K562 (cell line): ENCODE measurements at regions not wholly inside any gene's neighbourhood (a gene's known extent, or its start where the extent isn't known, plus 50 kb on each side); places are given as distances from the start of the nearest gene placed in this dataset.

Experiments used
- ATAC-seq: fragments of 200-7000 bp; cut with Tn5 transposase; 3 replicates; pipeline ENCODE4 v1.9.1; 2020; ENCODE audit warnings: moderate library complexity
- BruUV-seq: library from RNA; stranded (reverse); fragments of 400-500 nt; replicated peaks from 2 replicates; lab custom pipeline; 2021; lab: Mats Ljungman, UMichigan
- CTCF ChIA-PET: fragments of 300-600 bp; formaldehyde crosslinking; extraction: SDS; loops from one replicate; lab custom pipeline; 2021; ENCODE audit warnings: low intra/inter-chr PET ratio; lab: Yijun Ruan, JAX
- POLR2A ChIA-PET: fragments of 300-600, 350-650 bp; sonication (Branson Sonifier 250); formaldehyde crosslinking; extraction: SDS; loops from one replicate; lab custom pipeline; 2021; ENCODE audit warnings: antibody characterized with exemption, inconsistent platforms; lab: Yijun Ruan, JAX
- DNase-seq, 4 experiments: peaks; one replicate each; pipeline versions ENCODE4 v3.0.0 to v3.0.0-alpha.2; 2011 to 2018; ENCODE audit warnings: low spot score in 3 of 4, mixed read lengths in 3 of 4; ENCODE audit errors: extremely low read depth in 1 of 4
- FAIRE-seq: peaks from 2 replicates; lab custom pipeline; 2011; peaks lifted over from hg19 to GRCh38; lab: Jason Lieb, UNC
- H2AFZ ChIP-seq: 2 replicates; pipeline ENCODE4 v1.6.0; 2011; ENCODE audit warnings: low read depth, low read length, control low read depth, inconsistent platforms
- H3K27ac ChIP-seq: fragments of 200-600 bp; 3 replicates; pipeline ENCODE4 v1.8.0; 2011; ENCODE audit warnings: low read depth, mild to moderate bottlenecking, control low read depth, inconsistent platforms, low read length, moderate library complexity, mixed read lengths; ENCODE audit errors: extremely low read depth
- H3K27me3 ChIP-seq, 2 experiments: fragments of 300-600 bp in 1 of 2; 2 replicates in 1 of 2; 3 replicates in 1 of 2; pipeline versions ENCODE4 v1.6.0 to v1.8.0; 2011; ENCODE audit warnings: inconsistent platforms in 2 of 2, low read length in 2 of 2, mild to moderate bottlenecking in 1 of 2, mixed read lengths in 1 of 2, moderate library complexity in 1 of 2; ENCODE audit not compliant: control insufficient read depth in 2 of 2, insufficient read depth in 2 of 2
- H3K36me3 ChIP-seq: fragments of 300-600 bp; 3 replicates; pipeline ENCODE4 v1.8.0; 2011; ENCODE audit warnings: mild to moderate bottlenecking, low read length, inconsistent platforms; ENCODE audit not compliant: control insufficient read depth, insufficient read depth
- H3K4me1 ChIP-seq, 2 experiments: fragments of 200-600 bp in 1 of 2; replicated peaks in 1 of 2; 2 replicates in 1 of 2; 3 replicates in 1 of 2; pipeline versions ENCODE4 v1.5.1 to v1.8.0; 2011; ENCODE audit warnings: inconsistent platforms in 2 of 2, low read length in 2 of 2, mild to moderate bottlenecking in 1 of 2, mixed read lengths in 1 of 2, moderate library complexity in 1 of 2; ENCODE audit not compliant: control insufficient read depth in 2 of 2, insufficient read depth in 2 of 2
- H3K4me2 ChIP-seq: 2 replicates; pipeline ENCODE4 v1.6.1; 2011; ENCODE audit warnings: low read length, control low read depth, inconsistent platforms, mixed read lengths; ENCODE audit not compliant: insufficient read depth
- H3K4me3 ChIP-seq: fragments of 200-600 bp; sonication (generic), shearing (Covaris generic); 2 replicates; pipeline ENCODE4 v1.5.1; 2016; ENCODE audit warnings: control low read depth, inconsistent platforms
- H3K79me2 ChIP-seq: fragments of 200-600 bp; 3 replicates; pipeline ENCODE4 v1.8.0; 2011; ENCODE audit warnings: low read length, inconsistent platforms; ENCODE audit not compliant: control insufficient read depth, insufficient read depth
- H3K9ac ChIP-seq, 2 experiments: 2 replicates each; pipeline versions ENCODE4 v1.6.0 to v1.6.1; 2011; ENCODE audit warnings: low read depth in 2 of 2, low read length in 2 of 2, control low read depth in 1 of 2, inconsistent platforms in 1 of 2, mild to moderate bottlenecking in 1 of 2, mixed read lengths in 1 of 2; ENCODE audit not compliant: insufficient read depth in 1 of 2
- H3K9me1 ChIP-seq: one replicate; pipeline ENCODE4 v1.6.0; 2011; ENCODE audit warnings: inconsistent platforms, mild to moderate bottlenecking, low read length, moderate library complexity; ENCODE audit not compliant: control insufficient read depth, insufficient read depth
- H3K9me3 ChIP-seq: replicated peaks from 2 replicates; pipeline ENCODE4 v1.5.1; 2011; ENCODE audit warnings: low read depth, low read length, inconsistent platforms; ENCODE audit not compliant: control insufficient read depth, insufficient read depth
- H4K20me1 ChIP-seq: replicated peaks from 2 replicates; pipeline ENCODE4 v1.6.1; 2011; ENCODE audit warnings: low read length, inconsistent platforms, mixed read lengths; ENCODE audit not compliant: control insufficient read depth, insufficient read depth
- CBX8 ChIP-seq: fragments of 200-600 bp; sonication (generic); IDR thresholded peaks from 2 replicates; pipeline ENCODE4 v1.6.1; 2012; ENCODE audit warnings: borderline replicate concordance, mixed run types, low read depth, mild to moderate bottlenecking, moderate library complexity, mixed read lengths, low read length, control low read depth, inconsistent platforms; ENCODE audit not compliant: poor library complexity, severe bottlenecking; ENCODE audit errors: extremely low read depth
- HEY1 ChIP-seq: fragments of 250-450 bp; sonication (Bioruptor Pico); IDR thresholded peaks from 2 replicates; pipeline ENCODE4 v1.5.0; 2020; ENCODE audit warnings: mild to moderate bottlenecking, moderate library complexity, borderline replicate concordance
- KDM5B ChIP-seq: fragments of 200-600 bp; sonication (generic); IDR thresholded peaks from 2 replicates; pipeline ENCODE4 v1.6.1; 2012; ENCODE audit warnings: low read depth, mild to moderate bottlenecking, moderate library complexity, low read length, control low read depth, inconsistent platforms; ENCODE audit not compliant: insufficient replicate concordance
- NCOA2 ChIP-seq, 2 experiments: fragments of 450-650 bp; IDR thresholded peaks; 2 replicates each; pipeline ENCODE4 v1.6.1; 2018; ENCODE audit warnings: mild to moderate bottlenecking in 2 of 2, moderate library complexity in 1 of 2; ENCODE audit not compliant: partially characterized antibody in 2 of 2
- NELFE ChIP-seq: IDR thresholded peaks from 2 replicates; pipeline ENCODE4 v1.6.1; 2011; ENCODE audit warnings: mild to moderate bottlenecking; ENCODE audit not compliant: insufficient read depth, insufficient read length
- RBM22 ChIP-seq: fragments of 200-400 bp; formaldehyde crosslinking; IDR thresholded peaks from 2 replicates; pipeline ENCODE4 v1.6.1; 2018; ENCODE audit warnings: low read length, low read depth; ENCODE audit not compliant: poor library complexity, severe bottlenecking
- WGBS: fragments of 100-300 bp; shearing (Covaris generic); methylation state at CpG from one replicate; pipeline ENCODE4 v1.1.6; 2016; ENCODE audit warnings: low coverage, mixed read lengths; ENCODE audit not compliant: insufficient coverage; ENCODE audit errors: missing lambda C conversion rate; 5-methylcytosine and 5-hydroxymethylcytosine counted together
- in situ Hi-C: fragments of 300-500 bp; cut with MboI; formaldehyde crosslinking; loops from 4 replicates; pipeline ENCODE4 v1.15.0; 2018; ENCODE audit warnings: inconsistent platforms, mixed read lengths
- intact Hi-C: fragments of 100-400 bp; cut with micrococcal nuclease; formaldehyde crosslinking; loops from 2 replicates; pipeline ENCODE4 v1.14.2; 2022
- TF ChIP-seq, protein P1 (sequence below): fragments of 450-650 bp; IDR thresholded peaks from 2 replicates; pipeline ENCODE4 v1.6.1; 2016; ENCODE audit warnings: mild to moderate bottlenecking
- TF ChIP-seq, protein P2 (sequence below), 2 experiments: fragments of 450-650 bp; formaldehyde crosslinking in 1 of 2; IDR thresholded peaks; 2 replicates each; pipeline versions ENCODE4 v1.4.0 to v1.6.1; 2014 to 2020; ENCODE audit warnings: mild to moderate bottlenecking in 2 of 2, borderline replicate concordance in 1 of 2, low read depth in 1 of 2

DNA sequence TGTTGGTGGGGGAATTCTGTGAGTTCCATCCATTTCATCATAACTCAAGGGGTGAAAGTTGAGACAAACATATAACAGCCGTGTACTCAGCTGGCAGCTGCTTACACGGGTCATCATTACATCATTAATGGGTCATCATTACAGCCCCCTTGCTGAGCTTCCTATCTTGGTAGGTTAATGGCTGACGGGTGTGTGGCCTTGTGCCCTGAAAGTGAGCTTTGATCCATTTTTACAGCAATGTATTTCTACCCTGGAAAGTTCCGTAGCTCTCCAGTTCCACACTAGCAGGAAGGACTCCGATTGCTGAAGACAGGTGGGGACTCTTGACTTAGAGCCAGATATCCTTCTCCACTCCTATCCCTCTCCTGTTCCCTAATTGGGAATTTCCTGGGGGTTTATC, 105.2 kb upstream of the DLX2 start (continued):
- no peak for TF ChIP-seq CBX8
- no peak for TF ChIP-seq NCOA2 (IDR thresholded peaks at IDR 0.05; ENCODE audit: partially characterized antibody in 2 of 2)

DNA sequence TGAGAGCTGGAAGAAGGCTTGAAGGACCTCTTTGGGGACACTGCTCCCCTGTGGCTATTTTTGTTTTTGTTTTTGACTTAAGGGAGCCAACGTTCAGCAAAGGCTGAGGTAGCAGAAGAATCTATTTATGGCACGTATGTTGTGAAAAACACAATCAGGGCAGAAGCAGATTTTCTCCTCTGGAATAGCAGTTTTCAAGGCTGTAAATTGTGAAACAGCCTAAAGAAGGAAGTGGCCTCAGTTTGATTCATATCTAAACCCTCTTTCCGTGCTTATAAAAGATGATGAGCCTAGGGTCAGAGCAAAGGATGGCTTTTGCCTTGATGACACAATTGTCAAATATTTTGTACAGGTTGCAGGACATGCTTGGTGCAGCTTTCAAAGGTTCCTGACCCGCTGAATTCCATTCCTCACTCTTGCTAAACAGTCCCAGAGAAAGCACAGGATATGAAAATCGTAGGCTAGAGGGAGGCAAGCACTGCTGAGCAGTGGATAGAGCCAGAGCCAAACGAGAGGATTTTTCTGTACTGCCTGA, 106.2 kb upstream of the DLX2 start:
- BruUV-seq: no TSS peak
- in situ Hi-C loops (no loop called here), intact Hi-C loops (no loop called here)
- POLR2A ChIA-PET: interaction anchor here (0.6 to 1.7 kb wide), 3 partner anchors 12 to 122 kb away, joined by 3 to 6 read pairs (median 3); no protein-coding TSS in a partner anchor
- ATAC-seq (no peak), DNase-seq (no peak), FAIRE-seq (no peak)
- Histone ChIP-seq H3K9me1 (no peaks in the 10 kb centered on the region), H3K4me3 (no peak overlapping the region), H3K36me3 (no peaks in the 10 kb centered on the region), H3K27me3 (peaks cover 19 to 26% of the 10 kb centered on the region in 2 experiments; a peak in 3 of 5 replicates), H3K27ac (no peak overlapping the region), H3K9me3 (no peaks in the 10 kb centered on the region), H4K20me1 (no peaks in the 10 kb centered on the region), H3K79me2 (no peaks in the 10 kb centered on the region), H3K4me2 (no peak overlapping the region), H2AFZ (no peak overlapping the region), H3K9ac (no peak overlapping the region), H3K4me1 (no peaks in the 10 kb centered on the region)
- WGBS: 2% methylated on average over 6 of the region's 6 CpGs
- CTCF ChIA-PET: interaction anchor here (0.7 kb wide), 1 partner anchor 47 kb away, joined by 3 read pairs; no protein-coding TSS in a partner anchor
- no peak for TF ChIP-seq HEY1
- TF ChIP-seq, protein P1, sequence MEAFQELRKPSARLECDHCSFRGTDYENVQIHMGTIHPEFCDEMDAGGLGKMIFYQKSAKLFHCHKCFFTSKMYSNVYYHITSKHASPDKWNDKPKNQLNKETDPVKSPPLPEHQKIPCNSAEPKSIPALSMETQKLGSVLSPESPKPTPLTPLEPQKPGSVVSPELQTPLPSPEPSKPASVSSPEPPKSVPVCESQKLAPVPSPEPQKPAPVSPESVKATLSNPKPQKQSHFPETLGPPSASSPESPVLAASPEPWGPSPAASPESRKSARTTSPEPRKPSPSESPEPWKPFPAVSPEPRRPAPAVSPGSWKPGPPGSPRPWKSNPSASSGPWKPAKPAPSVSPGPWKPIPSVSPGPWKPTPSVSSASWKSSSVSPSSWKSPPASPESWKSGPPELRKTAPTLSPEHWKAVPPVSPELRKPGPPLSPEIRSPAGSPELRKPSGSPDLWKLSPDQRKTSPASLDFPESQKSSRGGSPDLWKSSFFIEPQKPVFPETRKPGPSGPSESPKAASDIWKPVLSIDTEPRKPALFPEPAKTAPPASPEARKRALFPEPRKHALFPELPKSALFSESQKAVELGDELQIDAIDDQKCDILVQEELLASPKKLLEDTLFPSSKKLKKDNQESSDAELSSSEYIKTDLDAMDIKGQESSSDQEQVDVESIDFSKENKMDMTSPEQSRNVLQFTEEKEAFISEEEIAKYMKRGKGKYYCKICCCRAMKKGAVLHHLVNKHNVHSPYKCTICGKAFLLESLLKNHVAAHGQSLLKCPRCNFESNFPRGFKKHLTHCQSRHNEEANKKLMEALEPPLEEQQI: no peak
- no peak for TF ChIP-seq NELFE
- TF ChIP-seq, protein P2, sequence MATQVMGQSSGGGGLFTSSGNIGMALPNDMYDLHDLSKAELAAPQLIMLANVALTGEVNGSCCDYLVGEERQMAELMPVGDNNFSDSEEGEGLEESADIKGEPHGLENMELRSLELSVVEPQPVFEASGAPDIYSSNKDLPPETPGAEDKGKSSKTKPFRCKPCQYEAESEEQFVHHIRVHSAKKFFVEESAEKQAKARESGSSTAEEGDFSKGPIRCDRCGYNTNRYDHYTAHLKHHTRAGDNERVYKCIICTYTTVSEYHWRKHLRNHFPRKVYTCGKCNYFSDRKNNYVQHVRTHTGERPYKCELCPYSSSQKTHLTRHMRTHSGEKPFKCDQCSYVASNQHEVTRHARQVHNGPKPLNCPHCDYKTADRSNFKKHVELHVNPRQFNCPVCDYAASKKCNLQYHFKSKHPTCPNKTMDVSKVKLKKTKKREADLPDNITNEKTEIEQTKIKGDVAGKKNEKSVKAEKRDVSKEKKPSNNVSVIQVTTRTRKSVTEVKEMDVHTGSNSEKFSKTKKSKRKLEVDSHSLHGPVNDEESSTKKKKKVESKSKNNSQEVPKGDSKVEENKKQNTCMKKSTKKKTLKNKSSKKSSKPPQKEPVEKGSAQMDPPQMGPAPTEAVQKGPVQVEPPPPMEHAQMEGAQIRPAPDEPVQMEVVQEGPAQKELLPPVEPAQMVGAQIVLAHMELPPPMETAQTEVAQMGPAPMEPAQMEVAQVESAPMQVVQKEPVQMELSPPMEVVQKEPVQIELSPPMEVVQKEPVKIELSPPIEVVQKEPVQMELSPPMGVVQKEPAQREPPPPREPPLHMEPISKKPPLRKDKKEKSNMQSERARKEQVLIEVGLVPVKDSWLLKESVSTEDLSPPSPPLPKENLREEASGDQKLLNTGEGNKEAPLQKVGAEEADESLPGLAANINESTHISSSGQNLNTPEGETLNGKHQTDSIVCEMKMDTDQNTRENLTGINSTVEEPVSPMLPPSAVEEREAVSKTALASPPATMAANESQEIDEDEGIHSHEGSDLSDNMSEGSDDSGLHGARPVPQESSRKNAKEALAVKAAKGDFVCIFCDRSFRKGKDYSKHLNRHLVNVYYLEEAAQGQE (IDR thresholded peaks at IDR 0.05; ENCODE audit: borderline replicate concordance): no peak
- TF ChIP-seq, protein P2 (CRISPR knock-in tag; IDR thresholded peaks at IDR 0.05; ENCODE audit: low read depth): no peak
- TF ChIP-seq KDM5B: no peak
- TF ChIP-seq RBM22: no peak
